Left ventricle myocardium inferior (tissue), 1 donor: ENCODE measurements at regions not wholly inside any gene's neighbourhood (a gene's known extent, or its start where the extent isn't known, plus 50 kb on each side); places are given as distances from the start of the nearest gene placed in this dataset.

ENCODE experiments used
- DNase-seq: peaks from one replicate; pipeline ENCODE4 v3.0.0-alpha.2; 2020
- H3K27ac ChIP-seq: fragments of 200-600 bp; replicated peaks from 2 replicates; pipeline ENCODE4 v1.8.0; 2021
- H3K27me3 ChIP-seq: fragments of 200-600 bp; 2 replicates; pipeline ENCODE4 v1.8.0; 2021; ENCODE audit warnings: low read depth
- H3K36me3 ChIP-seq: fragments of 200-600 bp; 2 replicates; pipeline ENCODE4 v1.8.0; 2021
- H3K4me1 ChIP-seq: fragments of 200-600 bp; 2 replicates; pipeline ENCODE4 v1.8.0; 2021
- H3K4me3 ChIP-seq: fragments of 200-600 bp; 2 replicates; pipeline ENCODE4 v1.8.0; 2021; ENCODE audit warnings: mild to moderate bottlenecking, moderate library complexity
- H3K9me3 ChIP-seq: fragments of 200-600 bp; replicated peaks from 2 replicates; pipeline ENCODE4 v1.8.0; 2021
- intact Hi-C: fragments of 100-400 bp; cut with micrococcal nuclease; formaldehyde crosslinking; loops from one replicate; pipeline ENCODE4 v1.11.0; 2022
- TF ChIP-seq, protein P1 (sequence below): fragments of 200-600 bp; IDR thresholded peaks from 2 replicates; pipeline ENCODE4 v1.8.0; 2021; ENCODE audit warnings: antibody characterized with exemption, mild to moderate bottlenecking, borderline replicate concordance
- donor health status: DM: no; HTN: yes; CAD: no; lungs with severe emphysema.

- Histone ChIP-seq H3K27ac (no peak overlapping the region), H3K4me1 (no peaks in the 10 kb centered on the region), H3K4me3 (no peak overlapping the region), H3K27me3 (peaks cover 9% of the 10 kb centered on the region), H3K36me3 (no peaks in the 10 kb centered on the region), H3K9me3 (peaks cover 3% of the 10 kb centered on the region)
- intact Hi-C loops, result no loop called here
- TF ChIP-seq, protein P1, sequence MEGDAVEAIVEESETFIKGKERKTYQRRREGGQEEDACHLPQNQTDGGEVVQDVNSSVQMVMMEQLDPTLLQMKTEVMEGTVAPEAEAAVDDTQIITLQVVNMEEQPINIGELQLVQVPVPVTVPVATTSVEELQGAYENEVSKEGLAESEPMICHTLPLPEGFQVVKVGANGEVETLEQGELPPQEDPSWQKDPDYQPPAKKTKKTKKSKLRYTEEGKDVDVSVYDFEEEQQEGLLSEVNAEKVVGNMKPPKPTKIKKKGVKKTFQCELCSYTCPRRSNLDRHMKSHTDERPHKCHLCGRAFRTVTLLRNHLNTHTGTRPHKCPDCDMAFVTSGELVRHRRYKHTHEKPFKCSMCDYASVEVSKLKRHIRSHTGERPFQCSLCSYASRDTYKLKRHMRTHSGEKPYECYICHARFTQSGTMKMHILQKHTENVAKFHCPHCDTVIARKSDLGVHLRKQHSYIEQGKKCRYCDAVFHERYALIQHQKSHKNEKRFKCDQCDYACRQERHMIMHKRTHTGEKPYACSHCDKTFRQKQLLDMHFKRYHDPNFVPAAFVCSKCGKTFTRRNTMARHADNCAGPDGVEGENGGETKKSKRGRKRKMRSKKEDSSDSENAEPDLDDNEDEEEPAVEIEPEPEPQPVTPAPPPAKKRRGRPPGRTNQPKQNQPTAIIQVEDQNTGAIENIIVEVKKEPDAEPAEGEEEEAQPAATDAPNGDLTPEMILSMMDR, result no peak
- no peak for DNase-seq
Observed at GRCh38 chr6:91106083-91106482, 519.2 kb upstream of the MAP3K7 start.

DNA sequence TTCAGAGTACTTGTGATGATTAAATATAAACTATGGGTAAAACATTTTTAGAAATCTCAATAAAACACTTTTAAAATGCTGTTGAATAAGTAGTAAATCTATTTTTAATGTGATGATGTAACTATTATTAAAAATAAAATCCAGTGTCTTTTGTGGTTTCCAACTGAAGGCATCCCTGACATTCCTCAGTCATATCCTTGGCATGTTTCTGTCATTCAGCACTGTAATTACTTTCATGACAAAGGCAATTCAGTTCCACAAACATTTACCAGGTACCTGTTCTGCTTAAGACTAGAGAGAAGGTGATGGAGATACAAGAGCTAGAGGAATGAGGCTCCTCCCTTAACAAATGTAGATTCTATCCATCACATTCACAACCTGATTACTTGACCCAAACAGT lies 518.7 kb upstream of the MAP3K7 start:
- intact Hi-C loops, result no loop called here
- TF ChIP-seq, protein P1, result no peak
- DNase-seq, result no peak
- Histone ChIP-seq H3K36me3 (no peaks in the 10 kb centered on the region), H3K4me1 (no peaks in the 10 kb centered on the region), H3K4me3 (no peak overlapping the region), H3K27ac (no peak overlapping the region), H3K27me3 (peaks cover 9% of the 10 kb centered on the region), H3K9me3 (no peaks in the 10 kb centered on the region)

- Histone ChIP-seq H3K4me1 (no peaks in the 10 kb centered on the region), H3K9me3 (no peaks in the 10 kb centered on the region), H3K27me3 (no peaks in the 10 kb centered on the region), H3K36me3 (no peaks in the 10 kb centered on the region), H3K27ac (no peak overlapping the region), H3K4me3 (no peak overlapping the region)
- TF ChIP-seq, protein P1, result no peak
- no peak for DNase-seq
- intact Hi-C loops, result no loop called here
Observed at GRCh38 chr6:91099479-91099878, 512.6 kb upstream of the MAP3K7 start.

- H3K27me3 ChIP-seq, result no peaks in the 10 kb centered on the region
- H3K27ac ChIP-seq, result no peak overlapping the region
- no peaks in the 10 kb centered on the region for H3K9me3 ChIP-seq
- TF ChIP-seq, protein P1, result no peak
- no peak for DNase-seq
- H3K4me1 ChIP-seq, result no peaks in the 10 kb centered on the region
- no peaks in the 10 kb centered on the region for H3K36me3 ChIP-seq
- H3K4me3 ChIP-seq, result no peak overlapping the region
- intact Hi-C loops, result no loop called here
Observed at GRCh38 chr6:91098006-91098405, 511.1 kb upstream of the MAP3K7 start.

DNA sequence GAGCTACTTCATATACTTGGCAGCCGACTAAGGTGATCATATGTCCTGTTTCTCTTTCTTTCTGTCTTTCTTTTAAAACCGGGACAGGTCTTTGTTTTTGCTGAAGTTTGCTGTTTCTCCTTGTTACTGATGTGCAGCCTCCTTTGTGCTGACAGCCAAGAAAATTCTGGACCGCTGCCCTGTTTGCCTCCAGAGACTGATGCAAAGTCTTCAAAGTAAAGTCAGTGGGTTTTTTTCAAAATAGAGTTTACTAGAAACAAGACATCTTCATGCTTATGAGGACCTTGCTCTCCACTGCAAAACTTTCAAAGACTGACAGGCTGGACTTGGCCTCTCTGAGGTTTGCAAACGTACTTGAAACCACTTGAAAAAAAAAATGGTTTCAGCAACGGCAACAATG lies 510.5 kb upstream of the MAP3K7 start:
- H3K27ac ChIP-seq, result no peak overlapping the region
- H3K27me3 ChIP-seq, result no peaks in the 10 kb centered on the region
- intact Hi-C loops, result no loop called here
- H3K4me3 ChIP-seq, result no peak overlapping the region
- no peaks in the 10 kb centered on the region for H3K9me3 ChIP-seq
- DNase-seq, result peak; percentile 56
- H3K36me3 ChIP-seq, result no peaks in the 10 kb centered on the region
- TF ChIP-seq, protein P1, result no peak
- no peaks in the 10 kb centered on the region for H3K4me1 ChIP-seq
